Prostate gland (tissue), 2 donors: ENCODE measurements at regions not wholly inside any gene's neighbourhood (a gene's known extent, or its start where the extent isn't known, plus 50 kb on each side); places are given as distances from the start of the nearest gene placed in this dataset.
A peak's percentile ranks its signal among the peaks of the same experiment; 100 is the strongest.

Source experiments
- DNase-seq: peaks from one replicate; pipeline ENCODE4 v3.0.0-alpha.2; 2019; ENCODE audit warnings: low spot score
- H3K27ac ChIP-seq, 2 donors: fragments of 200-600 bp; sonication (generic); 2 replicates each; pipeline ENCODE4 v1.5.1; 2017 to 2019
- H3K27me3 ChIP-seq: fragments of 200-600 bp; sonication (generic); replicated peaks from 2 replicates; pipeline ENCODE4 v1.5.1; 2019; ENCODE audit not compliant: insufficient read depth
- H3K36me3 ChIP-seq, 2 donors: fragments of 200-600 bp; sonication (generic); 1 replicate in 1 of 2; 2 replicates in 1 of 2; pipeline versions ENCODE4 v1.5.1 to v1.8.1; 2017 to 2019
- H3K4me1 ChIP-seq: fragments of 200-600 bp; sonication (generic); replicated peaks from 2 replicates; pipeline ENCODE4 v1.5.1; 2019
- H3K4me3 ChIP-seq, 2 donors: fragments of 200-600 bp; sonication (generic); 2 replicates each; pipeline ENCODE4 v1.5.1; 2017 to 2019
- H3K9me3 ChIP-seq: fragments of 200-600 bp; sonication (generic); 2 replicates; pipeline ENCODE4 v1.5.1; 2017
- CTCF ChIP-seq, 4 experiments: fragments of 200-600 bp in 2 of 4; fragments of 450-650 bp in 2 of 4; sonication (generic) in 2 of 4; IDR thresholded peaks; 1 replicate in 3 of 4; 2 replicates in 1 of 4; pipeline ENCODE4 v1.5.1; 2016 to 2019; ENCODE audit warnings: antibody characterized with exemption in 4 of 4, mild to moderate bottlenecking in 2 of 4, moderate library complexity in 2 of 4
- POLR2A ChIP-seq: fragments of 450-650 bp; IDR thresholded peaks from one replicate; pipeline ENCODE4 v1.6.1; 2016; ENCODE audit warnings: antibody characterized with exemption, mild to moderate bottlenecking
- POLR2AphosphoS5 ChIP-seq: sonication (generic); formaldehyde crosslinking; IDR thresholded peaks from one replicate; pipeline ENCODE4 v1.6.1; 2017; ENCODE audit warnings: antibody characterized with exemption
- WGBS: methylation state at CpG from one replicate; pipeline ENCODE4 v1.1.5; 2018; 5-methylcytosine and 5-hydroxymethylcytosine counted together
- intact Hi-C: fragments of 100-400 bp; cut with DNase I; formaldehyde crosslinking; loops from one replicate; pipeline ENCODE4 v1.14.2; 2022

GRCh38 chr17:72458301-72458700 lies 337.5 kb downstream of the SOX9 start:
- 89% methylated on average over 9 of the region's 9 CpGs for WGBS
- TF ChIP-seq POLR2AphosphoS5 (no peak), CTCF (IDR thresholded peaks at IDR 0.05) (no peak), POLR2A (no peak)
- H3K36me3 ChIP-seq, result no peaks in the 10 kb centered on the region
- no peaks in the 10 kb centered on the region for H3K9me3 ChIP-seq
- H3K27ac ChIP-seq, result no peak overlapping the region
- H3K4me3 ChIP-seq, result no peak overlapping the region
- no peak for DNase-seq
- no peaks in the 10 kb centered on the region for H3K27me3 ChIP-seq
- intact Hi-C loops, result no loop called here
- peaks cover 4% of the 10 kb centered on the region for H3K4me1 ChIP-seq

DNA sequence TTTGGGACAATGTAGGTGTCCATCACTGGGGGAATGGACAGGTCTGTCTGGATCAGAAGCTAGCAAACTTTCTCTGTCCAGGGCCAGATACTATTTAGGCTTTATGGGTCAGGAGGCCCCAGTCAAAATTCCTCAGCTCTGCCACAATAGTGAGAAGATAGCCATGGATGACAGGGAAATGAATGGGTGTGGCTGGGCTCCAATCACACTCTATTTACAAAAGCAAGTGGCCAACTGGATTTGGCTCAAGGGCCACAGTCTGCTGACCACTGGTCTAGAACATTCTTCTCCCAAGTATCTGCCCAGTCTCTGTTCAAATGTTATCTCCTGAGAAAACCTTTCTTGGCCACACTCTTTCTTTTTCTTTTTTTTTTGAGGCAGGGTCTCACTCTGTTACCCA lies 339.9 kb downstream of the SOX9 start:
- TF ChIP-seq CTCF (IDR thresholded peaks at IDR 0.05), result no peak
- no peak for TF ChIP-seq POLR2A
- no peak for TF ChIP-seq POLR2AphosphoS5

GRCh38 chr17:72461757-72462156 lies 340.9 kb downstream of the SOX9 start:
- TF ChIP-seq CTCF (IDR thresholded peaks at IDR 0.05), result no peak
- TF ChIP-seq POLR2A, result no peak
- TF ChIP-seq POLR2AphosphoS5, result no peak
- Histone ChIP-seq H3K4me1 (peaks cover 9% of the 10 kb centered on the region), H3K36me3 (no peaks in the 10 kb centered on the region), H3K4me3 (no peak overlapping the region), H3K9me3 (no peaks in the 10 kb centered on the region), H3K27ac (no peak overlapping the region), H3K27me3 (no peaks in the 10 kb centered on the region)
- no peak for DNase-seq
- WGBS, result 79% methylated on average over 5 of the region's 5 CpGs
- intact Hi-C loops, result no loop called here

More for the DNA sequence above, 339.9 kb downstream of the SOX9 start:
- intact Hi-C loops, result no loop called here
- Histone ChIP-seq H3K4me3 (no peak overlapping the region), H3K27me3 (no peaks in the 10 kb centered on the region), H3K27ac (no peak overlapping the region), H3K9me3 (no peaks in the 10 kb centered on the region), H3K4me1 (peaks cover 9% of the 10 kb centered on the region), H3K36me3 (no peaks in the 10 kb centered on the region)
- no peak for DNase-seq

- H3K4me3 ChIP-seq, result no peak overlapping the region
- no peaks in the 10 kb centered on the region for H3K9me3 ChIP-seq
- DNase-seq, result no peak
- no peaks in the 10 kb centered on the region for H3K36me3 ChIP-seq
- no peak overlapping the region for H3K27ac ChIP-seq
- H3K4me1 ChIP-seq, result peaks cover 9% of the 10 kb centered on the region
- intact Hi-C loops, result no loop called here
- TF ChIP-seq POLR2AphosphoS5, result no peak
- TF ChIP-seq CTCF (IDR thresholded peaks at IDR 0.05), result no peak
- TF ChIP-seq POLR2A, result no peak
- H3K27me3 ChIP-seq, result no peaks in the 10 kb centered on the region
- WGBS, result 62% methylated on average over 1 of the region's 1 CpG
Measured at GRCh38 chr17:72462407-72462806, 341.6 kb downstream of the SOX9 start.

- intact Hi-C loops, result no loop called here
- Histone ChIP-seq H3K27me3 (no peaks in the 10 kb centered on the region), H3K4me3 (no peak overlapping the region), H3K27ac (peak overlapping the region in 1 of 2 donors; percentile 65), H3K9me3 (no peaks in the 10 kb centered on the region), H3K4me1 (peaks cover 9% of the 10 kb centered on the region), H3K36me3 (no peaks in the 10 kb centered on the region)
- no peak for DNase-seq
- no peak for TF ChIP-seq POLR2AphosphoS5
- no peak for TF ChIP-seq POLR2A
- TF ChIP-seq CTCF (IDR thresholded peaks at IDR 0.05), result no peak
- WGBS, result 95% methylated on average over 4 of the region's 4 CpGs
Measured at GRCh38 chr17:72462814-72463213, 342.0 kb downstream of the SOX9 start.
